SK-N-SH (cell line): ENCODE measurements at regions not wholly inside any gene's neighbourhood (a gene's known extent, or its start where the extent isn't known, plus 50 kb on each side); places are given as distances from the start of the nearest gene placed in this dataset.

Source experiments
- EZH2phosphoT487 ChIP-seq: fragments of 200-600 bp; sonication (generic); IDR thresholded peaks from 2 replicates; pipeline ENCODE4 v1.6.1; 2017; ENCODE audit warnings: low read depth, mixed run types, mild to moderate bottlenecking, antibody characterized with exemption, moderate library complexity, borderline replicate concordance
- JUND ChIP-seq: IDR thresholded peaks from 2 replicates; pipeline ENCODE4 v1.4.0; 2012
- NRF1 ChIP-seq: IDR thresholded peaks from 2 replicates; pipeline ENCODE4 v1.6.1; 2012; ENCODE audit warnings: low read depth, mild to moderate bottlenecking, low read length
- POLR2AphosphoS5 ChIP-seq: IDR thresholded peaks from 2 replicates; pipeline ENCODE4 v1.6.1; 2012; ENCODE audit warnings: low read depth, low read length
- TF ChIP-seq, protein P1 (sequence below): fragments of 200-600 bp; sonication (generic); IDR thresholded peaks from 2 replicates; pipeline ENCODE4 v1.6.1; 2017; ENCODE audit warnings: antibody characterized with exemption, mild to moderate bottlenecking, moderate library complexity
- TF ChIP-seq, protein P2 (sequence below): fragments of 150-350 bp; IDR thresholded peaks from 2 replicates; pipeline ENCODE4 v1.6.1; 2016; ENCODE audit warnings: mild to moderate bottlenecking, low read depth, low read length
- TF ChIP-seq, protein P3 (sequence below): IDR thresholded peaks from 2 replicates; pipeline ENCODE4 v1.4.0; 2012; ENCODE audit warnings: low read depth, borderline replicate concordance

DNA sequence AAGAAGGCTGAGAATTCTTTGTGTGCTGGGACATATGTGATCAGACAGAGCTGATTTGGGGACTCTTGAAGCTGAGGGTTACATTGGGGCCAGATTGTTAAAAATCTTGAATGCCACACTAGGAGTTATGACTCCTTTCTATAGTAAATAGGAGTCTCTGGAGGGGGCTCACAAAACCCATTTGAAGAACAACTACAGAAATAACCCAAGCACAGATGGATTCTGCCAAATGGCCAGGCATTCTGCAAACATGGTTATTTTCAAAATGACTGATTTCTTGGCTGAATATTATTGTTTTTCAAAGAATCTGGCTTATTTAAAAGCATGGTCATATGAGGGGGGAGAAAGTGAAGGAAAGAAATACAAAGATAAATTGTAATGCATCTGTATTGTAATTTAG is 625.5 kb upstream of the TENM4 start:
- TF ChIP-seq, protein P1, sequence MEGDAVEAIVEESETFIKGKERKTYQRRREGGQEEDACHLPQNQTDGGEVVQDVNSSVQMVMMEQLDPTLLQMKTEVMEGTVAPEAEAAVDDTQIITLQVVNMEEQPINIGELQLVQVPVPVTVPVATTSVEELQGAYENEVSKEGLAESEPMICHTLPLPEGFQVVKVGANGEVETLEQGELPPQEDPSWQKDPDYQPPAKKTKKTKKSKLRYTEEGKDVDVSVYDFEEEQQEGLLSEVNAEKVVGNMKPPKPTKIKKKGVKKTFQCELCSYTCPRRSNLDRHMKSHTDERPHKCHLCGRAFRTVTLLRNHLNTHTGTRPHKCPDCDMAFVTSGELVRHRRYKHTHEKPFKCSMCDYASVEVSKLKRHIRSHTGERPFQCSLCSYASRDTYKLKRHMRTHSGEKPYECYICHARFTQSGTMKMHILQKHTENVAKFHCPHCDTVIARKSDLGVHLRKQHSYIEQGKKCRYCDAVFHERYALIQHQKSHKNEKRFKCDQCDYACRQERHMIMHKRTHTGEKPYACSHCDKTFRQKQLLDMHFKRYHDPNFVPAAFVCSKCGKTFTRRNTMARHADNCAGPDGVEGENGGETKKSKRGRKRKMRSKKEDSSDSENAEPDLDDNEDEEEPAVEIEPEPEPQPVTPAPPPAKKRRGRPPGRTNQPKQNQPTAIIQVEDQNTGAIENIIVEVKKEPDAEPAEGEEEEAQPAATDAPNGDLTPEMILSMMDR = no peak
- no peak for TF ChIP-seq JUND
- TF ChIP-seq, protein P2, sequence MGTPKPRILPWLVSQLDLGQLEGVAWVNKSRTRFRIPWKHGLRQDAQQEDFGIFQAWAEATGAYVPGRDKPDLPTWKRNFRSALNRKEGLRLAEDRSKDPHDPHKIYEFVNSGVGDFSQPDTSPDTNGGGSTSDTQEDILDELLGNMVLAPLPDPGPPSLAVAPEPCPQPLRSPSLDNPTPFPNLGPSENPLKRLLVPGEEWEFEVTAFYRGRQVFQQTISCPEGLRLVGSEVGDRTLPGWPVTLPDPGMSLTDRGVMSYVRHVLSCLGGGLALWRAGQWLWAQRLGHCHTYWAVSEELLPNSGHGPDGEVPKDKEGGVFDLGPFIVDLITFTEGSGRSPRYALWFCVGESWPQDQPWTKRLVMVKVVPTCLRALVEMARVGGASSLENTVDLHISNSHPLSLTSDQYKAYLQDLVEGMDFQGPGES = no peak
- no peak for TF ChIP-seq NRF1
- TF ChIP-seq, protein P3, sequence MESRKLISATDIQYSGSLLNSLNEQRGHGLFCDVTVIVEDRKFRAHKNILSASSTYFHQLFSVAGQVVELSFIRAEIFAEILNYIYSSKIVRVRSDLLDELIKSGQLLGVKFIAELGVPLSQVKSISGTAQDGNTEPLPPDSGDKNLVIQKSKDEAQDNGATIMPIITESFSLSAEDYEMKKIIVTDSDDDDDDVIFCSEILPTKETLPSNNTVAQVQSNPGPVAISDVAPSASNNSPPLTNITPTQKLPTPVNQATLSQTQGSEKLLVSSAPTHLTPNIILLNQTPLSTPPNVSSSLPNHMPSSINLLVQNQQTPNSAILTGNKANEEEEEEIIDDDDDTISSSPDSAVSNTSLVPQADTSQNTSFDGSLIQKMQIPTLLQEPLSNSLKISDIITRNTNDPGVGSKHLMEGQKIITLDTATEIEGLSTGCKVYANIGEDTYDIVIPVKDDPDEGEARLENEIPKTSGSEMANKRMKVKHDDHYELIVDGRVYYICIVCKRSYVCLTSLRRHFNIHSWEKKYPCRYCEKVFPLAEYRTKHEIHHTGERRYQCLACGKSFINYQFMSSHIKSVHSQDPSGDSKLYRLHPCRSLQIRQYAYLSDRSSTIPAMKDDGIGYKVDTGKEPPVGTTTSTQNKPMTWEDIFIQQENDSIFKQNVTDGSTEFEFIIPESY = no peak
- no peak for TF ChIP-seq EZH2phosphoT487
- TF ChIP-seq POLR2AphosphoS5 = no peak
